ENCODE measurements at regions not wholly inside any gene's neighbourhood (a gene's known extent, or its start where the extent isn't known, plus 50 kb on each side); places are given as distances from the start of the nearest gene placed in this dataset.

GRCh38 chr2:217090024-217090473 is 230.2 kb upstream of the TNP1 start (continued):
- TF ChIP-seq CUX1 (IDR thresholded peaks at IDR 0.05; ENCODE audit: insufficient replicate concordance, low read depth, low read length): no peak
- no peak for TF ChIP-seq TAF1 (IDR thresholded peaks at IDR 0.05; ENCODE audit: borderline replicate concordance, low read depth, low read length)
- no peak; the same call in 1 of the 2 replicates for TF ChIP-seq MXI1 (IDR thresholded peaks at IDR 0.05; ENCODE audit: low read depth, low read length)
- TF ChIP-seq SMARCA5 (IDR thresholded peaks at IDR 0.05): no peak
- TF ChIP-seq CREB1 (IDR thresholded peaks at IDR 0.05; ENCODE audit: low read depth): peak; percentile 63
- TF ChIP-seq SP1 (IDR thresholded peaks at IDR 0.05; ENCODE audit: low read depth, low read length): no peak
- no peak for TF ChIP-seq E4F1 (IDR thresholded peaks at IDR 0.05; ENCODE audit: borderline replicate concordance, partially characterized antibody)
- no peak for TF ChIP-seq MEF2A (IDR thresholded peaks at IDR 0.05; ENCODE audit: insufficient read depth, low read depth, low read length)
- TF ChIP-seq NFYB (IDR thresholded peaks at IDR 0.05; ENCODE audit: insufficient read depth, low read depth, low read length): no peak
- no peak for TF ChIP-seq LARP7 (IDR thresholded peaks at IDR 0.05)
- no peak for TF ChIP-seq NFXL1 (IDR thresholded peaks at IDR 0.05; ENCODE audit: borderline replicate concordance)
- TF ChIP-seq ZNF24 (IDR thresholded peaks at IDR 0.05): no peak
- TF ChIP-seq ELK1 (IDR thresholded peaks at IDR 0.05; ENCODE audit: low read depth, low read length): no peak
- TF ChIP-seq EP300 (IDR thresholded peaks at IDR 0.05; ENCODE audit: borderline replicate concordance in 1 of 2, control insufficient read depth in 1 of 2, low read depth in 2 of 2, low read length in 2 of 2): peak in 1 of 2 experiments; percentile 89; a peak in 1 of 4 replicates
- no peak for TF ChIP-seq HDAC2 (IDR thresholded peaks at IDR 0.05)
- TF ChIP-seq CTCF (IDR thresholded peaks at IDR 0.05 in 2 of 3, conservative IDR thresholded peaks at IDR 0.05 in 1 of 3; ENCODE audit: control insufficient read depth in 2 of 3, extremely low read depth in 1 of 3, insufficient read depth in 1 of 3, low read depth in 3 of 3, low read length in 3 of 3): no peak
- TF ChIP-seq PAX5 (IDR thresholded peaks at IDR 0.05; ENCODE audit: borderline replicate concordance, low read depth, low read length): no peak
- TF ChIP-seq HDAC6 (IDR thresholded peaks at IDR 0.05; ENCODE audit: unreplicated experiment): no peak
- TF ChIP-seq SREBF1 (IDR thresholded peaks at IDR 0.05; ENCODE audit: low read length): no peak

Measured in GM12878 (cell line).